ENCODE measurements at regions not wholly inside any gene's neighbourhood (a gene's known extent, or its start where the extent isn't known, plus 50 kb on each side); places are given as distances from the start of the nearest gene placed in this dataset.

GRCh38 chr14:61110316-61111082, 129.5 kb downstream of the SLC38A6 start:
- no peak for DNase-seq (ENCODE audit: low read depth in 2 of 3, low spot score in 2 of 3)

DNA sequence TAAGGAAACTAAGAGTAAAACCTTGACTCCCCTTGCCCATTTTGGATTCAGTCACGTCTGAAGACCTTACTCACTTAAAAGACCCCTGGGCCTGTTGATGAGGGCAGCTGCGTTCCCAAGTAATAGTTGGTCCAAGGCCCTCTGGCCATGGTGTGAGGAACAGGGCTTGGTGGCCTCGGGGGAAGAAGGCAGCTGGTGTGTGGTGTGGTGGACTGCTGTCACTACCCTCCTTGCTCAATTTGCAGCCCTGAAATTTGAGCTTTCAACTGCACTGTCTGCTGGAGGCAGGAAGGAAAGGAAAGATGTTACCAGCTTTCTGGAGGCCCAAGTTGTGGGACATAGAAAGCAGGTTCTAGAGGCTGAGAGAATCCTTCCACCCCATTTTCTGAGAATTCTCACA, 128.2 kb downstream of the SLC38A6 start:
- no peak for DNase-seq (ENCODE audit: low read depth in 2 of 3, low spot score in 2 of 3)

GRCh38 chr14:61108496-61109141, 127.6 kb downstream of the SLC38A6 start:
- no peak for DNase-seq (ENCODE audit: low read depth in 2 of 3, low spot score in 2 of 3)

DNA sequence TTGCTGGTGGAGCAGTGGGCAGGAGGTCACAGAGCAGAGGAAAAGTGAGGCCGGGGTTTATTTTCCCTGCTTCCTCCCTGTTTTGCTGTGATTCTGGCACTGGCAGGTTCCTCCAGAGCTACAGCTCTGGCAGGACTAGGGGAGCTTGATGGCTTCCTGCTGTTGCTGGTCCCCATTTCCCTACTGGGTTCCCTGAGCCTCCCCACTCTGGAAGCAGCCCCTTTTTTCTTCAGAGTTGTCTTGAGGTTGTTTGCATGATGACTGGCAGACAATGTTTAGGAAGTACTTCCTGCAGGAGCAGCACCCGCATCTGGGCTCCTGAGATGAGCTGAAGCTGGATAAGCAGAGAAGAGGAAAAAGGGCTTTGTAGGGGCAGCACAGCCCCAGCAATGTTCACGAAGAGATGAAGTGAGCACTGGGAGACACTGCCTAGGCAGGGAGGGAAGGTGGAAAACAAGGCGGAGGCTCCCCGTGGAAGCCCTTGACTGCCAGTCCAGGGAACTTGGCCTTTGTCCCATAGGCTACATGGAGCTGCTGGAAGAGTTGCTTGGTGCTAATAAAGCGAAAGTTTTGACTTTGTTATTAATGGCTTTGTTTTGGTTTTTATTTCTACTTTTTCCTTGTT, 126.9 kb downstream of the SLC38A6 start:
- DNase-seq (ENCODE audit: low read depth in 2 of 3, low spot score in 2 of 3), result no peak

- DNase-seq (ENCODE audit: low read depth in 2 of 3, low spot score in 2 of 3), result no peak
Observed at GRCh38 chr14:61106959-61107641, 126.1 kb downstream of the SLC38A6 start.

DNA sequence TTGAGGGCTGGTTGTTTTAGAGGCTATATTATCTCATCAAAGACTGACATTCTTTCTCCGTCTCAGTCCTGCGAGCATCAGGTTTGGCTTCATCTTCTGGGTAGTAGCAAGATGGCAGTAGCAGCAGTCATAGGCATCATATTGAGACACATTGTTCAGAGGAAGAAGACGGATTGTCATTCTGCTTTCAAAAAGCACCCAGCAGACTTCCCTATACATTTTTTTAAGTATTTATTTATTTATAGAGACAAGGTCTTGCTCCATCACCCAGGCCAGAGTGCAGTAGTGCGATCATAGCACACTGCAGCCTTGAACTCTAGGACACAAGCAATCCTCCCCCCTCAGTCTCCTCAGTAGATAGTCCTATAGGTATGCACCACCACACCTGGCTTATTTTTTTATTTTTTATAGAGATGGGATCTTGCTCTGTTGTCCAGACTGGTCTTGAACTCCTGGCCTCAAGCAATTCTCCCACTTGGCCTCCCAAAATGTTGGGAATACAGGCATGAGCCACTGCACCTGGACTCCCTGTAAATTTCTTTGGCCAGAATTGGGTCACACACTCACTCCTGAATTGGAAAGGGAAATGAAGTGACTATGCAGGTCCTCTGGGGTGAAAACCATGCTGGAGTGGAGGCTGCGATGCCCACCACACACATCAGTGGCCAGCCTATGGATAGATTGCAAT, 125.4 kb downstream of the SLC38A6 start:
- DNase-seq (ENCODE audit: low read depth in 2 of 3, low spot score in 2 of 3), result no peak

- DNase-seq (ENCODE audit: low read depth in 2 of 3, low spot score in 2 of 3), result no peak
Observed at GRCh38 chr14:61104358-61104757, 123.3 kb downstream of the SLC38A6 start.

- DNase-seq (ENCODE audit: low read depth in 2 of 3, low spot score in 2 of 3), result no peak
Observed at GRCh38 chr14:61103541-61104339, 122.7 kb downstream of the SLC38A6 start.

- no peak for DNase-seq (ENCODE audit: low read depth in 2 of 3, low spot score in 2 of 3)
Observed at GRCh38 chr14:61102549-61103466, 121.8 kb downstream of the SLC38A6 start.

All from activated CD8-positive, alpha-beta memory T cell treated with anti-CD3 and anti-CD28 coated beads for 48 hours (primary cell).